Psoas muscle (tissue), 7 donors: ENCODE measurements at regions not wholly inside any gene's neighbourhood (a gene's known extent, or its start where the extent isn't known, plus 50 kb on each side); places are given as distances from the start of the nearest gene placed in this dataset.

Experiments
- ATAC-seq, 4 donors: fragments of 200-7000 bp; cut with Tn5 transposase; one replicate each; pipeline ENCODE4 v1.9.1; 2020; ENCODE audit warnings: moderate library complexity in 3 of 4, mild to moderate bottlenecking in 2 of 4
- DNase-seq, 2 donors: peaks; one replicate each; pipeline ENCODE4 v3.0.0-alpha.2; 2020
- H3K27ac ChIP-seq: fragments of 200-600 bp; one replicate; pipeline ENCODE4 v1.8.0; 2022
- H3K27me3 ChIP-seq, 3 donors: fragments of 200-600 bp in 1 of 3; one replicate each; pipeline versions ENCODE4 v1.6.1 to v1.8.0; 2013 to 2022; ENCODE audit warnings: low read length in 2 of 3, mild to moderate bottlenecking in 2 of 3, moderate library complexity in 1 of 3; ENCODE audit not compliant: insufficient read depth in 3 of 3
- H3K36me3 ChIP-seq, 2 donors: fragments of 200-600 bp in 1 of 2; one replicate each; pipeline versions ENCODE4 v1.6.1 to v1.8.0; 2013 to 2022; ENCODE audit warnings: low read depth in 1 of 2, mild to moderate bottlenecking in 1 of 2, moderate library complexity in 1 of 2; ENCODE audit not compliant: insufficient read depth in 1 of 2
- H3K4me1 ChIP-seq: fragments of 200-600 bp; one replicate; pipeline ENCODE4 v1.8.0; 2022
- H3K4me3 ChIP-seq: fragments of 200-600 bp; one replicate; pipeline ENCODE4 v1.8.0; 2022; ENCODE audit warnings: mild to moderate bottlenecking
- H3K9me3 ChIP-seq: fragments of 200-600 bp; one replicate; pipeline ENCODE4 v1.8.0; 2022
- WGBS, 3 donors: extraction: QIAGEN DNeasy Blood & Tissue Kit; methylation state at CpG; one replicate each; pipeline versions ENCODE4 v1.1.6 to v1.1.7; 2013; 5-methylcytosine and 5-hydroxymethylcytosine counted together
- intact Hi-C, 2 donors: fragments of 100-400 bp; cut with DNase I; formaldehyde crosslinking; loops; one replicate each; pipeline versions ENCODE4 v1.11.0 to v1.14.2; 2022
- TF ChIP-seq, protein P1 (sequence below): fragments of 200-600 bp; IDR thresholded peaks from one replicate; pipeline ENCODE4 v1.8.0; 2022; ENCODE audit warnings: antibody characterized with exemption
- donor health status: healthy with polysubstance abuse.
- donor health status: DM: no; HTN: no; CAD: no; lungs with moderate emphysema.
- donor health status: Bipolar disorder and iron deficiency.
- donor health status: healthy.
- donor health status: DM: yes; HTN: yes; CAD: no.
- donor health status: DM: no; HTN: no; CAD: no.
- donor health status: DM: yes; HTN: yes; CAD: no.

DNA sequence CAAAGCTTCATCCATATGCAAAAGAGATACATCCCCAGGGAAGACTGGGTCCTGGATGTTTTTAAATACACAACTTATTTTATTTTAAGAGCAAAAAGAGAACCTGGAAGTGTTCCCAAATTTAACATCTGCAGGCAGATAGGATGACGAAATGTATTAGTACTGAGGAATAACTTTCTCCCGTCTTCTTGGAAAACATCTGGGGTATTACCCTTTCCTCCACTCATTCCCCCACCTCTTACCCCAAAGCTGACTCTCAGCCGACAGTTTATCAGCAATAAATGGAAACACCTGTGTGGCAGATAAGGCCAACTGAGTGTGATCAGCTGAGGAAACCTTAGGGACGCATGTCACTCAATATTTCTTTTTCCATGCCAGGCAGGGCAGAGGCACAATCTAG, 435.6 kb upstream of the NPVF start:
- no peak for DNase-seq
- Histone ChIP-seq H3K4me1 (peaks cover 23% of the 10 kb centered on the region), H3K4me3 (no peak overlapping the region), H3K27me3 (no peaks in the 10 kb centered on the region), H3K36me3 (no peaks in the 10 kb centered on the region), H3K9me3 (no peaks in the 10 kb centered on the region), H3K27ac (peak overlapping the region; percentile 57)
- intact Hi-C loops, result loop anchor here in 1 of 2 donors (5.0 kb wide), 2 partner anchors 47 to 183 kb away; no protein-coding TSS in a partner anchor
- WGBS, 3 donors, result 15 to 48% (median 19%) methylated on average over 4 of the region's 4 CpGs
- TF ChIP-seq, protein P1, sequence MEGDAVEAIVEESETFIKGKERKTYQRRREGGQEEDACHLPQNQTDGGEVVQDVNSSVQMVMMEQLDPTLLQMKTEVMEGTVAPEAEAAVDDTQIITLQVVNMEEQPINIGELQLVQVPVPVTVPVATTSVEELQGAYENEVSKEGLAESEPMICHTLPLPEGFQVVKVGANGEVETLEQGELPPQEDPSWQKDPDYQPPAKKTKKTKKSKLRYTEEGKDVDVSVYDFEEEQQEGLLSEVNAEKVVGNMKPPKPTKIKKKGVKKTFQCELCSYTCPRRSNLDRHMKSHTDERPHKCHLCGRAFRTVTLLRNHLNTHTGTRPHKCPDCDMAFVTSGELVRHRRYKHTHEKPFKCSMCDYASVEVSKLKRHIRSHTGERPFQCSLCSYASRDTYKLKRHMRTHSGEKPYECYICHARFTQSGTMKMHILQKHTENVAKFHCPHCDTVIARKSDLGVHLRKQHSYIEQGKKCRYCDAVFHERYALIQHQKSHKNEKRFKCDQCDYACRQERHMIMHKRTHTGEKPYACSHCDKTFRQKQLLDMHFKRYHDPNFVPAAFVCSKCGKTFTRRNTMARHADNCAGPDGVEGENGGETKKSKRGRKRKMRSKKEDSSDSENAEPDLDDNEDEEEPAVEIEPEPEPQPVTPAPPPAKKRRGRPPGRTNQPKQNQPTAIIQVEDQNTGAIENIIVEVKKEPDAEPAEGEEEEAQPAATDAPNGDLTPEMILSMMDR, result no peak
- peak in 2 of 4 donors; percentile 20 to 26 for ATAC-seq

DNA sequence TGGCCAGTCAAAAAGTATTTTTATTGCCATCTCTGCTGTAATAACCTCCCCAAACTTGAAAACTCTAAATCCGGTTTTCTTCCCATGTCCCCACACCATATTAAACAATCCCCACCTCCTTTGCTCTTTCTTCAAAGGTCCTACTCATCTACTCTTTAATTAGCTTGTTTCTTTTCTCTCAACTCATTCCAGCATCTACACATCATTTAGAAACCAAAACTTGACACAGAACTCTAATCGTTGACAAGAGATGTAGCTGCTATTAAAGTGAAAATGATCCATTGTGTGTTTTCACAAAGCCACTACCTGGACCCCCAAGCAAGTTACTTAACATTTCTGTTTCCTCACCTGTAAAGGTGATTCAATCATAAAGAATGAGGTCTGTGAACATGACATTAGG, 436.3 kb upstream of the NPVF start:
- no peak for DNase-seq
- no peak overlapping the region for H3K4me3 ChIP-seq
- peaks cover 26% of the 10 kb centered on the region for H3K4me1 ChIP-seq
- 77 to 84% (median 78%) methylated on average over 2 of the region's 2 CpGs for WGBS, 3 donors
- no peaks in the 10 kb centered on the region for H3K27me3 ChIP-seq
- ATAC-seq, result no peak
- intact Hi-C loops, result loop anchor here in 1 of 2 donors (5.0 kb wide), 2 partner anchors 47 to 183 kb away; no protein-coding TSS in a partner anchor
- H3K9me3 ChIP-seq, result no peaks in the 10 kb centered on the region
- H3K36me3 ChIP-seq, result no peaks in the 10 kb centered on the region
- no peak overlapping the region for H3K27ac ChIP-seq
- TF ChIP-seq, protein P1, result no peak

DNA sequence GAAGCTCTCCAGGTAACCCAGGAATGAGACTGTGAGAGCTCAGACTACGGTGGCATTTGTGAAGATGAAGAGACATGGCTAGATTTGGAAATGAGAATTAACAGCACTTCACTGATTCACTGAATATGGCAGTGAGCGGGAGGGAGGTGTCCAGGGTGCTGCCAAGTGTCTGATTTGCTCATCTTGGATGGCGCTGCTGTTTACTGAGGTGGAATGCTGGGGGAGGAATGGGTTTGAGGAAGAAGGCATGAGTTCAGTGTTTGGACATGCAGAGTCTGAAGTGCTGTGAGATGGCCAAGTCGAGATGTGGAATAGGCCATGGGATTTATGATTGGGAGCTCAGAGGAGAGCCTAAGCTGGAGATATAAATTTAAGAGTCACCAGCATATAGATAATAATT, 437.1 kb upstream of the NPVF start:
- Histone ChIP-seq H3K27ac (no peak overlapping the region), H3K9me3 (no peaks in the 10 kb centered on the region), H3K4me3 (no peak overlapping the region), H3K4me1 (peaks cover 33% of the 10 kb centered on the region), H3K27me3 (no peaks in the 10 kb centered on the region), H3K36me3 (no peaks in the 10 kb centered on the region)
- 64 to 80% (median 71%) methylated on average over 4 of the region's 4 CpGs for WGBS, 3 donors
- TF ChIP-seq, protein P1, result no peak
- intact Hi-C loops, result no loop called here
- peak; percentile 48 to 60 for DNase-seq
- ATAC-seq, result peak in 2 of 4 donors; percentile 25 to 35

DNA sequence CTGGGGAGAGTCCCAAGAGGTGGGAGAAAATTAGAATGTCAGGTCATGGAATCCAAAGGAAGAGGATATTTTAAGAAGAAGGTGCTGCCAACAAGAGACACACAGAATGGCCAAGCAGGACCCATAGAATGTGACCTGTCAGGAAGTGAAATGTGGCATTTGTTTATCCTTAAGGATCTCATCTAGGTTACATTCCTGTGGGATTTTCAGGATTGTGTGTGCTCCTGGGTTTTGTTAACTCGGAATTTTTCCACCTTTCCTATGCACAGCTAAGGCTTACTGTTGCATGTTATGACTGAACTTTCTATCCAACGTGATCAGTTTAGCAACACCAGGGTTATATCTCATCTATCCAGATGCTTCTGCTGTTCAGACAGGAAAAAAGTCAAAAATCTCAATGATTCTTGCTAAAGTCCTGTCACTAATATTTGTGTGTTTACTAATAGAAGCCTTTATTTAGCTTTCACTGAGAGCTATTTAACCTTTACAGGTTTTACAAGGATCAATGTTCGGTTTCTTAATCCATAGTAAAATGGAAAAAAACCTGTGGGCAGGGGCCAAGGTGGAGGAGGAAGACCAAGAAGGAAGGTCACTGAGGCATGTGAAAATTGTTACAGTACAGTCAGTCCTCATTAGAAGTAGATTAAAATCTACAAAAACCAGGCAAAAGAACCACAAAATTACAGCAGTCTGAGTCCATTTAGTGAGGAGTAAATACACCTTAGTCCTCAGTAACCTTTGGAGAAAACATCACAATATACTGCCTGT, 437.8 kb upstream of the NPVF start:
- peaks cover 40% of the 10 kb centered on the region for H3K4me1 ChIP-seq
- WGBS, 3 donors, result 77 to 84% (median 83%) methylated on average over 3 of the region's 3 CpGs
- TF ChIP-seq, protein P1, result no peak

More for the DNA sequence above, 437.8 kb upstream of the NPVF start:
- DNase-seq (no peak), ATAC-seq (no peak)
- Histone ChIP-seq H3K27me3 (no peaks in the 10 kb centered on the region), H3K27ac (no peak overlapping the region), H3K36me3 (no peaks in the 10 kb centered on the region), H3K4me3 (no peak overlapping the region), H3K9me3 (no peaks in the 10 kb centered on the region)
- intact Hi-C loops, result no loop called here
